ENCODE measurements at regions not wholly inside any gene's neighbourhood (a gene's known extent, or its start where the extent isn't known, plus 50 kb on each side); places are given as distances from the start of the nearest gene placed in this dataset.

- no peak for TF ChIP-seq CTCF (IDR thresholded peaks at IDR 0.05; ENCODE audit: insufficient read depth, low read depth, low read length, missing control alignments)
- no peak overlapping the region for H3K4me3 ChIP-seq (ENCODE audit: low read depth, low read length)
- no peak for DNase-seq (ENCODE audit: low read depth)
Observed at GRCh38 chr21:16241016-16241415, 511.2 kb downstream of the USP25 start.

GRCh38 chr21:16241479-16241963 lies 511.7 kb downstream of the USP25 start:
- TF ChIP-seq CTCF (IDR thresholded peaks at IDR 0.05; ENCODE audit: insufficient read depth, low read depth, low read length, missing control alignments): no peak
- H3K4me3 ChIP-seq (ENCODE audit: low read depth, low read length): no peak overlapping the region
- no peak for DNase-seq (ENCODE audit: low read depth)

- no peak for DNase-seq (ENCODE audit: low read depth)
- TF ChIP-seq CTCF (IDR thresholded peaks at IDR 0.05; ENCODE audit: insufficient read depth, low read depth, low read length, missing control alignments): no peak
- no peak overlapping the region for H3K4me3 ChIP-seq (ENCODE audit: low read depth, low read length)
Observed at GRCh38 chr21:16243396-16243795, 513.6 kb downstream of the USP25 start.

DNA sequence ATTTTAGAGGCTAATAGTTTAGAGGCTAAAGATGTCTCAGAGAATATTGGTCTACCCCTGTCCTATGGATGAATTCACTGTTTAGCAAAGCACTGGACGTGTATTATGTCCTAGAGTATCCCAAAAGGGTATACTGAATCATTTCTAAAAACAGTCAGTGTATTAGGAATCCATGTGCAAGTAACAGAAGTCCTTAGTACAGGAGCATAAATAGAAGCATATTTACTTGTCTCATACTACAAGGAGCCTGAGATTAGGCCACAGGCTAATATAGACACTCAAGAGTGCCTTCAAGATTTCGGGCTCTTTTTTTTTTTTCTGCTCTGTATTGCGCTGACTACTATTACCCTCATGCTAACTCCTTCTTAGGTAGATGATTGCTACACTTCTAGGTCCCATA lies 518.9 kb downstream of the USP25 start:
- no peak overlapping the region for H3K4me3 ChIP-seq (ENCODE audit: low read depth, low read length)
- DNase-seq (ENCODE audit: low read depth): no peak
- no peak for TF ChIP-seq CTCF (IDR thresholded peaks at IDR 0.05; ENCODE audit: insufficient read depth, low read depth, low read length, missing control alignments)

DNA sequence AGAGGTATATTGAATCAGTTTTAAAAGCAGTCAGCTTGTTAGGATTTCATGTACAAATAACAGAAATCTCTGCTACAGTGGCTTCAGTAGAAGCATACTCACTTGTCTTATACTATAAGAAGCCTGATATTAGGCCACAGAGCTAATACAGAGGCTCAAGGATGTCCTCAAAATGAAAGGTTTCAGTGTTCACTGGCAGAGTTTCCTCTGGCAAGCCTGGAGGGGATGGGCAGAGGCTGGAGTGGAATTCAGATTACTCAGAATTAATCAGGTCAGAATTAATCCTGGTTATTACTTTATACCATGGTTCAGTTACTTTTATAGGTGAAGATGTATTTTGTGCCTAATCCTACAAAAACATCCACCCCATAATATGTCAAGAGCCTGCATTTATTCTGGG lies 520.5 kb downstream of the USP25 start:
- no peak overlapping the region for H3K4me3 ChIP-seq (ENCODE audit: low read depth, low read length)
- no peak for TF ChIP-seq CTCF (IDR thresholded peaks at IDR 0.05; ENCODE audit: insufficient read depth, low read depth, low read length, missing control alignments)
- DNase-seq (ENCODE audit: low read depth): no peak

- no peak for DNase-seq (ENCODE audit: low read depth)
- no peak overlapping the region for H3K4me3 ChIP-seq (ENCODE audit: low read depth, low read length)
Observed at GRCh38 chr21:16258844-16259611, 529.2 kb downstream of the USP25 start.

More at GRCh38 chr21:16258844-16259611, 529.2 kb downstream of the USP25 start:
- TF ChIP-seq CTCF (IDR thresholded peaks at IDR 0.05; ENCODE audit: insufficient read depth, low read depth, low read length, missing control alignments): no peak
